Tibial nerve (tissue), 4 donors: ENCODE measurements at regions not wholly inside any gene's neighbourhood (a gene's known extent, or its start where the extent isn't known, plus 50 kb on each side); places are given as distances from the start of the nearest gene placed in this dataset.

Experiments
- CTCF ChIP-seq, 5 experiments: fragments of 200-600 bp in 3 of 5; fragments of 450-650 bp in 2 of 5; sonication (generic) in 3 of 5; IDR thresholded peaks; one replicate each; pipeline ENCODE4 v1.5.1; 2016 to 2019; ENCODE audit warnings: antibody characterized with exemption in 5 of 5, mild to moderate bottlenecking in 3 of 5, moderate library complexity in 2 of 5
- EP300 ChIP-seq, 2 donors: sonication (generic); formaldehyde crosslinking; IDR thresholded peaks; one replicate each; pipeline ENCODE4 v1.6.1; 2017; ENCODE audit warnings: antibody characterized with exemption in 2 of 2, mild to moderate bottlenecking in 1 of 2
- POLR2A ChIP-seq, 2 donors: fragments of 450-650 bp; IDR thresholded peaks; one replicate each; pipeline ENCODE4 v1.6.1; 2017; ENCODE audit warnings: antibody characterized with exemption in 2 of 2, mild to moderate bottlenecking in 2 of 2, moderate library complexity in 2 of 2

DNA sequence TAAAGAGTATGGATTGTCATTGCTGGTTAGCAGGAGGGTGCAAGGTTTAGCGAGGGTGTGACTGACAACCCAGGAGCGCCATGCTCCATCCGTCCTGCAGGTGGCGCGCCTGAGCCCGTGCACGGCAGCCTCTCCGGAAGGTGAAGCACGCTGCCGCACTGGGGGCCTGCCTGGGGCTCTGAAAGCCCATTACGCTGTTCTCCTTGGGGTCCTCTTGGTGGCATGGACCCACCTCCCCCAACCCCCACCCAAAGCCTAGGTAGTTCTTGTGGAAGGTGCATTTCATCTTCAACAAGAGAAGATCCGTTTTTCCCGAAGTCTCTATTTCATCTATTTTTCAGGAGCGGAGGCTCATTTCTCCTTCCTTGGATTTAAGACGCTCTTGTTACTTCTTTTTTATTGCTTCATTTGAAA lies 197.4 kb upstream of the KCNG1 start:
- TF ChIP-seq CTCF (IDR thresholded peaks at IDR 0.05), result peak; percentile 63 to 80 (median 76)
- no peak for TF ChIP-seq POLR2A (IDR thresholded peaks at IDR 0.05)
- no peak for TF ChIP-seq EP300 (IDR thresholded peaks at IDR 0.05)
